ENCODE measurements at regions not wholly inside any gene's neighbourhood (a gene's known extent, or its start where the extent isn't known, plus 50 kb on each side); places are given as distances from the start of the nearest gene placed in this dataset.
A peak's percentile ranks its signal among the peaks of the same experiment; 100 is the strongest.

GRCh38 chr2:5940596-5941535 is 248.7 kb downstream of the SOX11 start:
- peak in 1 of 6 donors; percentile 28 for DNase-seq (ENCODE audit: low read depth in 4 of 6, low spot score in 6 of 6)
- Histone ChIP-seq H3K27me3 (ENCODE audit: control insufficient read depth, insufficient read depth, low read length) (no peaks in the 10 kb centered on the region), H3K9me3 (ENCODE audit: control insufficient read depth, insufficient read depth, low read length) (no peaks in the 10 kb centered on the region), H3K4me3 (ENCODE audit: low read depth, low read length) (no peak overlapping the region), H3K27ac (ENCODE audit: low read depth, low read length) (no peak overlapping the region), H3K36me3 (ENCODE audit: control insufficient read depth, insufficient read depth, low read length) (no peaks in the 10 kb centered on the region), H3K4me1 (ENCODE audit: control insufficient read depth, insufficient read depth, low read length) (peaks cover 28% of the 10 kb centered on the region)
- 82% methylated on average over 4 of the region's 7 CpGs for WGBS (ENCODE audit: insufficient coverage)

DNA sequence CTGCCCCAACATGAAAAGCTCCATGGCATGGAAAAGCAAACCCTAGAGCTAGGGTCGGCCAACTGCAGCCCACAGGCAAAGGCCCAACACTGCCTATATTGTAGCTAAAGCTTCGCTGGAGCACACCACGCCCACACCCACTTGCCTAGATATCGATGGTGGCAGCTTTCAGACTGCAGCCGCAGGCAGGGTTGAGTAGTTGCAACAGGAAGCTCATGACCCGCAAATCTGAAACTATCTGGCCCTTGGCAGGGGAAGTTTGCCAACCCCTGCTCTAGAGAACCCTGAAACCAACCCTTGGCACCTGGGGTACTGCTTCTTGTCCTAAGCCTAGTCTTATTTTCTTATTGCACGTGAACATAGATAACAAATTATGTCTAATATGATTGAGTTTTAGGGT is 250.0 kb downstream of the SOX11 start:
- H3K27ac ChIP-seq (ENCODE audit: low read depth, low read length): no peak overlapping the region
- H3K9me3 ChIP-seq (ENCODE audit: control insufficient read depth, insufficient read depth, low read length): no peaks in the 10 kb centered on the region
- no peaks in the 10 kb centered on the region for H3K27me3 ChIP-seq (ENCODE audit: control insufficient read depth, insufficient read depth, low read length)
- H3K4me1 ChIP-seq (ENCODE audit: control insufficient read depth, insufficient read depth, low read length): peaks cover 33% of the 10 kb centered on the region
- WGBS (ENCODE audit: insufficient coverage): 90% methylated on average over 6 of the region's 7 CpGs
- H3K4me3 ChIP-seq (ENCODE audit: low read depth, low read length): no peak overlapping the region
- no peak for DNase-seq (ENCODE audit: low read depth in 4 of 6, low spot score in 6 of 6)
- no peaks in the 10 kb centered on the region for H3K36me3 ChIP-seq (ENCODE audit: control insufficient read depth, insufficient read depth, low read length)

DNA sequence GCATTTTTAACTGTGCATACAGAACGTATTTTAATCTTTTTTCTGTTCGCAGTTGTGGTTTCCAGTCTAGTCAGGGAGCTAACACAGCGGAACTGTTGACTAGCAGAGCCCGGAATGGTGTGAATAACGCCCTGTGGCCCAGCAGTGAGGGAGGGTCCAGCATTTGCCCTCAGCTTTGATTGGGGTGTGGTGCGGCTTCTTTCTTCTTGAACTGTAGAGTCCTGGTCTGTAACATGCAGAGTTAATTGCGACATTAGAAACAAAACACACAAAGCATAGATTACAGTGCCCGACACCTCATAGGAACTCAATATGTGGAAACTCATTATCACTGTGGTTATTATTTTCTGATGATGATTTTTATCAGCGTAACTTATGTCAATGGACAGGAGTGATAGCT is 253.6 kb downstream of the SOX11 start:
- H3K4me3 ChIP-seq (ENCODE audit: low read depth, low read length): no peak overlapping the region
- no peaks in the 10 kb centered on the region for H3K27me3 ChIP-seq (ENCODE audit: control insufficient read depth, insufficient read depth, low read length)
- no peaks in the 10 kb centered on the region for H3K36me3 ChIP-seq (ENCODE audit: control insufficient read depth, insufficient read depth, low read length)
- H3K4me1 ChIP-seq (ENCODE audit: control insufficient read depth, insufficient read depth, low read length): peaks cover 17% of the 10 kb centered on the region
- no peak overlapping the region for H3K27ac ChIP-seq (ENCODE audit: low read depth, low read length)
- H3K9me3 ChIP-seq (ENCODE audit: control insufficient read depth, insufficient read depth, low read length): no peaks in the 10 kb centered on the region
- peak in 2 of 6 donors; percentile 17 to 62 for DNase-seq (ENCODE audit: low read depth in 4 of 6, low spot score in 6 of 6)
- WGBS (ENCODE audit: insufficient coverage): 72% methylated on average over 3 of the region's 9 CpGs

DNA sequence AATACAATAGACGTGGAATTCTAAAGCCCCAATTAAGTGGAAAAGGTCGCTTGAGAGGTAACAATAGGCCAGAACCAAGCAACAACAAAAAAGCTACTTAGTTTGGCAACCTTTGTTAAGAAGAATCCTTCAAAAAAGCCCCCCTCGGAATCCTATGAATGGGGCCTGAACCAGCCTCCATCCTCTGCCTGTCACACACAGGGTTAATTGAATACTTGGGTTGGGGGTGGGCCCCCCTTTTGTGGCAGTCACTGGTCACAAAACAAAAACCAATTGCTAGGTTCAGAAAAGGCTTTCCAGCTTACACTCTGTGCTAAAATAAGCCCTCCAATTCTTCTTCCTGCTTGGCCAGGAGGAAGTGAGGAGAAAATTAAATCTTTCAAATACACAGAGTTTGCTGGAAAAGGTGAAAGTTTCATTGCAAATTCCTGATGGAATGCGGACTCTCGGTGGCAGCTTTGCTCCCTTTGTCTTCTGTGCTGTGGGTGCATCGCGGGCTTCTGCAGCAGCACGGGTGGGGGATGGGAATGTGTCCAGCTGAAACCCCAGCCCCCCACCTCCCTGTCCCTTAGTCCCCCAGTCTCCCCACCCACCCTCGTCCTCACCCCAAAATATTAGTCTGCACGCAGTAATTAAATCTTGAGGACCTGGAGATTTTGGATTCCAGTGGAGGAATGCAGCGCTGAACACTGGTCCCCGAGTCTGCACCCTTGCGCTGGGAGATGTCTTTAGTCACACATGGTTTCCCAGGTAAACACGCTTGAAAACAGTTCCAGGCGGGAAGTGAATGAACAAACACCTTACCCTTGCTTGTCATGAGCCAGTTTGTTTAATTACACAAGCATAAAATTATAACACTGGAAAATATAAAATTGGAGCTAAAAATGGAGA is 254.3 kb downstream of the SOX11 start:
- WGBS (ENCODE audit: insufficient coverage): 46% methylated on average over 3 of the region's 15 CpGs
- Histone ChIP-seq H3K4me3 (ENCODE audit: low read depth, low read length) (no peak overlapping the region), H3K36me3 (ENCODE audit: control insufficient read depth, insufficient read depth, low read length) (no peaks in the 10 kb centered on the region), H3K27ac (ENCODE audit: low read depth, low read length) (no peak overlapping the region), H3K4me1 (ENCODE audit: control insufficient read depth, insufficient read depth, low read length) (peaks cover 12% of the 10 kb centered on the region), H3K27me3 (ENCODE audit: control insufficient read depth, insufficient read depth, low read length) (no peaks in the 10 kb centered on the region), H3K9me3 (ENCODE audit: control insufficient read depth, insufficient read depth, low read length) (no peaks in the 10 kb centered on the region)
- peak in 2 of 6 donors; percentile 37 to 84 for DNase-seq (ENCODE audit: low read depth in 4 of 6, low spot score in 6 of 6)

- H3K27me3 ChIP-seq (ENCODE audit: control insufficient read depth, insufficient read depth, low read length): no peaks in the 10 kb centered on the region
- no peak overlapping the region for H3K27ac ChIP-seq (ENCODE audit: low read depth, low read length)
- DNase-seq (ENCODE audit: low read depth in 4 of 6, low spot score in 6 of 6): no peak
- peaks cover 11% of the 10 kb centered on the region for H3K4me1 ChIP-seq (ENCODE audit: control insufficient read depth, insufficient read depth, low read length)
- no peaks in the 10 kb centered on the region for H3K36me3 ChIP-seq (ENCODE audit: control insufficient read depth, insufficient read depth, low read length)
- WGBS (ENCODE audit: insufficient coverage): 94% methylated on average over 2 of the region's 5 CpGs
- H3K4me3 ChIP-seq (ENCODE audit: low read depth, low read length): no peak overlapping the region
- H3K9me3 ChIP-seq (ENCODE audit: control insufficient read depth, insufficient read depth, low read length): no peaks in the 10 kb centered on the region
Observed at GRCh38 chr2:5950736-5951135, 258.6 kb downstream of the SOX11 start.

DNA sequence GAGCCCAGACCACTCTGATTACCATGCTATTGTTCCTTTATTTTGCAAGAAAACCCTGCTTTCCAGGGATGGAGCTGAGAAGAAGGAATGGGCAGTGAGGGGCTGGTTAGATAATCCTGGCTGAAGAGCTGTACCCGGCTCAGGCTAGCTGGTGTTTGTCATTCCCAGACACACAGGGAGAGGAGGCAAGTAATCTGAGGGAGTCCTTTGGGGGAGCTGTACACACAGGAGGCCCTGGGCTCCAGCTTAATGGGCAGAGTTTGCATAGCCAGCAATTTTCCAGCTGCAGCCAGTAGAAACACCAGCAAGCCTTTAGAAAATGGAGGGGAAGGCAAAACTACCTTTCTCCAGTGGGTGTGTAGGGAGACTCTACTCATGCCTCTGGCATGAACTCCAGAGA is 259.3 kb downstream of the SOX11 start:
- Histone ChIP-seq H3K4me3 (ENCODE audit: low read depth, low read length) (no peak overlapping the region), H3K9me3 (ENCODE audit: control insufficient read depth, insufficient read depth, low read length) (no peaks in the 10 kb centered on the region), H3K36me3 (ENCODE audit: control insufficient read depth, insufficient read depth, low read length) (no peaks in the 10 kb centered on the region), H3K4me1 (ENCODE audit: control insufficient read depth, insufficient read depth, low read length) (peaks cover 5% of the 10 kb centered on the region), H3K27me3 (ENCODE audit: control insufficient read depth, insufficient read depth, low read length) (no peaks in the 10 kb centered on the region), H3K27ac (ENCODE audit: low read depth, low read length) (no peak overlapping the region)
- DNase-seq (ENCODE audit: low read depth in 4 of 6, low spot score in 6 of 6): no peak
- 58% methylated on average over 1 of the region's 1 CpG for WGBS (ENCODE audit: insufficient coverage)

DNA sequence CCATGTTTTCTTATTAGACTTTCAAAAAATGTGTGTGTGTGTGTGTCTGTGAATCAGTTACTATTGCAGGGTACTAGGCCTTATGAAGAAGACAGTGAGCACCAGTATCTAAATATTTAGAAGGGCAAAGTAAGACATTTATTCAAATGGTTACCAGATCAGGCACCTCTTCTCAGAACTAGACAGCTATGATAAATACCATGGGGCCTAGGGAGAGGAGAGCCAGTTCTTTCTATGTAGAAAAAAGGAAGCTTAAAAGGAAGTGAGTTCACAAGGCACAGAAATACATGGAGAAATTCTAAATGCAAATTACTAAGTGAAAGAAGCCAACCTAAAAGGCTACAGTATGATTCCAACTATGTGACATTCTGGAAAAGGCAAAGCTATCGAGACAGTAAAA is 261.3 kb downstream of the SOX11 start:
- no peaks in the 10 kb centered on the region for H3K9me3 ChIP-seq (ENCODE audit: control insufficient read depth, insufficient read depth, low read length)
- H3K36me3 ChIP-seq (ENCODE audit: control insufficient read depth, insufficient read depth, low read length): no peaks in the 10 kb centered on the region
- H3K27ac ChIP-seq (ENCODE audit: low read depth, low read length): no peak overlapping the region
- 50% methylated on average over 1 of the region's 1 CpG for WGBS (ENCODE audit: insufficient coverage)
- H3K4me3 ChIP-seq (ENCODE audit: low read depth, low read length): no peak overlapping the region
- peak in 1 of 6 donors; percentile 24 for DNase-seq (ENCODE audit: low read depth in 4 of 6, low spot score in 6 of 6)
- peaks cover 3% of the 10 kb centered on the region for H3K4me1 ChIP-seq (ENCODE audit: control insufficient read depth, insufficient read depth, low read length)
- H3K27me3 ChIP-seq (ENCODE audit: control insufficient read depth, insufficient read depth, low read length): no peaks in the 10 kb centered on the region

- no peak overlapping the region for H3K27ac ChIP-seq (ENCODE audit: low read depth, low read length)
Observed at GRCh38 chr2:5954509-5954908, 262.3 kb downstream of the SOX11 start.

DNA sequence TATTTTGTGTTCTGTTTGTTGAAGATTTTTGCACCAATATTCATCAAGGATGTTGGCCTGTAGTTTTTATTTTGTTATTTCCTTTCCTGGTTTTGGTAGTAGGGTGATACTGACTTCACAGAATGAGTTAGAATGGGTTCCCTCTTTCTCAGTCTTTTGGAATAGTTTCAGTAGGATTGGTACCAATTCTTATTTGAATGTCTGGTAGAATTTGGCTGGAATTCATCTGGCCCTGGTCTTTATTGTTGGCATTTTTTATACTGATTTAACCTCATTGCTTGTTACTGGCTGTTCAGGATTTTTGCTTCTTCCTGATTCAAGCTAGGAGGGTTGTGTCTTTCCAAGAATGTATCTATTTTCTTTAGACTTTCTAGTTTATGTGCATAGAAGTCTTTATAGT is 263.7 kb downstream of the SOX11 start:
- Histone ChIP-seq H3K27me3 (ENCODE audit: control insufficient read depth, insufficient read depth, low read length) (no peaks in the 10 kb centered on the region), H3K9me3 (ENCODE audit: control insufficient read depth, insufficient read depth, low read length) (no peaks in the 10 kb centered on the region), H3K27ac (ENCODE audit: low read depth, low read length) (no peak overlapping the region), H3K36me3 (ENCODE audit: control insufficient read depth, insufficient read depth, low read length) (no peaks in the 10 kb centered on the region), H3K4me3 (ENCODE audit: low read depth, low read length) (no peak overlapping the region), H3K4me1 (ENCODE audit: control insufficient read depth, insufficient read depth, low read length) (peaks cover 3% of the 10 kb centered on the region)
- peak in 1 of 6 donors; percentile 83 for DNase-seq (ENCODE audit: low read depth in 4 of 6, low spot score in 6 of 6)

More at GRCh38 chr2:5954509-5954908, 262.3 kb downstream of the SOX11 start:
- H3K4me3 ChIP-seq (ENCODE audit: low read depth, low read length): no peak overlapping the region
- no peaks in the 10 kb centered on the region for H3K36me3 ChIP-seq (ENCODE audit: control insufficient read depth, insufficient read depth, low read length)
- H3K9me3 ChIP-seq (ENCODE audit: control insufficient read depth, insufficient read depth, low read length): no peaks in the 10 kb centered on the region
- no CpG with 5 or more reads among the region's 5 CpGs for WGBS (ENCODE audit: insufficient coverage)
- H3K4me1 ChIP-seq (ENCODE audit: control insufficient read depth, insufficient read depth, low read length): peaks cover 3% of the 10 kb centered on the region
- H3K27me3 ChIP-seq (ENCODE audit: control insufficient read depth, insufficient read depth, low read length): no peaks in the 10 kb centered on the region
- peak in 1 of 6 donors; percentile 38 for DNase-seq (ENCODE audit: low read depth in 4 of 6, low spot score in 6 of 6)

Measured in spinal cord (tissue), 9 donors.